Right atrium auricular region (tissue), 2 donors: ENCODE measurements at regions not wholly inside any gene's neighbourhood (a gene's known extent, or its start where the extent isn't known, plus 50 kb on each side); places are given as distances from the start of the nearest gene placed in this dataset.

Experiments used
- DNase-seq: peaks from one replicate; pipeline ENCODE4 v3.0.0-alpha.2; 2019; ENCODE audit warnings: low spot score
- H3K27ac ChIP-seq, 2 donors: fragments of 200-600 bp; sonication (generic); 1 replicate in 1 of 2; 2 replicates in 1 of 2; pipeline ENCODE4 v1.5.1; 2016 to 2019
- H3K27me3 ChIP-seq, 2 donors: fragments of 200-600 bp; sonication (generic); one replicate each; pipeline versions ENCODE4 v1.5.1 to v1.6.0; 2017 to 2019
- H3K36me3 ChIP-seq: fragments of 200-600 bp; sonication (generic); one replicate; pipeline ENCODE4 v1.5.1; 2016
- H3K4me1 ChIP-seq, 2 donors: fragments of 200-600 bp; sonication (generic); one replicate each; pipeline versions ENCODE4 v1.5.1 to v1.6.0; 2017 to 2019
- H3K4me3 ChIP-seq, 2 donors: fragments of 200-600 bp; sonication (generic); 1 replicate in 1 of 2; 2 replicates in 1 of 2; pipeline ENCODE4 v1.5.1; 2017 to 2019; ENCODE audit warnings: mild to moderate bottlenecking in 1 of 2, moderate library complexity in 1 of 2
- H3K9me3 ChIP-seq, 2 donors: fragments of 200-600 bp; sonication (generic); one replicate each; pipeline ENCODE4 v1.5.1; 2019
- CTCF ChIP-seq, 2 donors: fragments of 200-600 bp; sonication (generic); IDR thresholded peaks; one replicate each; pipeline ENCODE4 v1.5.1; 2019; ENCODE audit warnings: antibody characterized with exemption in 2 of 2

GRCh38 chr2:123258877-123259539 is 766.1 kb upstream of the CNTNAP5 start:
- Histone ChIP-seq H3K27me3 (no peaks in the 10 kb centered on the region), H3K27ac (no peak overlapping the region), H3K4me1 (no peaks in the 10 kb centered on the region), H3K36me3 (no peaks in the 10 kb centered on the region), H3K9me3 (no peaks in the 10 kb centered on the region), H3K4me3 (no peak overlapping the region)
- no peak for DNase-seq
- TF ChIP-seq CTCF (IDR thresholded peaks at IDR 0.05): no peak

- H3K4me1 ChIP-seq: no peaks in the 10 kb centered on the region
- H3K9me3 ChIP-seq: no peaks in the 10 kb centered on the region
- H3K4me3 ChIP-seq: no peak overlapping the region
- DNase-seq: no peak
- no peak overlapping the region for H3K27ac ChIP-seq
- H3K36me3 ChIP-seq: no peaks in the 10 kb centered on the region
- TF ChIP-seq CTCF (IDR thresholded peaks at IDR 0.05): no peak
- H3K27me3 ChIP-seq: no peaks in the 10 kb centered on the region
Measured at GRCh38 chr2:123262856-123263255, 762.2 kb upstream of the CNTNAP5 start.

- no peak for DNase-seq
- no peak overlapping the region for H3K4me3 ChIP-seq
- no peaks in the 10 kb centered on the region for H3K9me3 ChIP-seq
- no peaks in the 10 kb centered on the region for H3K36me3 ChIP-seq
- TF ChIP-seq CTCF (IDR thresholded peaks at IDR 0.05): no peak
- no peaks in the 10 kb centered on the region for H3K27me3 ChIP-seq
- H3K27ac ChIP-seq: no peak overlapping the region
- no peaks in the 10 kb centered on the region for H3K4me1 ChIP-seq
Measured at GRCh38 chr2:123283431-123283830, 741.7 kb upstream of the CNTNAP5 start.

GRCh38 chr2:123303731-123304130 is 721.4 kb upstream of the CNTNAP5 start:
- no peaks in the 10 kb centered on the region for H3K4me1 ChIP-seq
- peaks cover 0 to 4% of the 10 kb centered on the region in 2 donors for H3K9me3 ChIP-seq
- H3K4me3 ChIP-seq: no peak overlapping the region
- H3K27ac ChIP-seq: no peak overlapping the region
- no peaks in the 10 kb centered on the region for H3K36me3 ChIP-seq
- DNase-seq: no peak
- H3K27me3 ChIP-seq: no peaks in the 10 kb centered on the region
- TF ChIP-seq CTCF (IDR thresholded peaks at IDR 0.05): no peak
